Smooth muscle cell (in vitro differentiated cells): ENCODE measurements at regions not wholly inside any gene's neighbourhood (a gene's known extent, or its start where the extent isn't known, plus 50 kb on each side); places are given as distances from the start of the nearest gene placed in this dataset. TPM values are rescaled to one million over a fixed set of nuclear protein-coding genes. Genes with fewer than 3 reads are reported as not detected.

Experiments used
- DNase-seq: peaks from one replicate; lab custom pipeline; 2025; ENCODE audit not compliant: unreplicated experiment; lab: John Stamatoyannopoulos, UW
- H2AFZ ChIP-seq: fragments of 200-600 bp; sonication (generic); 2 replicates; pipeline ENCODE4 v1.6.0; 2016; ENCODE audit warnings: antibody characterized with exemption, low read depth, mild to moderate bottlenecking
- H3F3A ChIP-seq: fragments of 200-600 bp; sonication (generic); 2 replicates; pipeline ENCODE4 v1.6.0; 2017; ENCODE audit warnings: antibody characterized with exemption, low read depth
- H3K27ac ChIP-seq: fragments of 200-600 bp; sonication (generic); 2 replicates; pipeline ENCODE4 v1.5.1; 2016; ENCODE audit warnings: low read depth, mild to moderate bottlenecking
- H3K27me3 ChIP-seq: fragments of 200-600 bp; sonication (generic); 2 replicates; pipeline ENCODE4 v1.6.1; 2016; ENCODE audit warnings: low read depth, mild to moderate bottlenecking
- H3K36me3 ChIP-seq: fragments of 200-600 bp; sonication (generic); 2 replicates; pipeline ENCODE4 v1.5.1; 2016; ENCODE audit warnings: low read depth
- H3K4me1 ChIP-seq: fragments of 200-600 bp; sonication (generic); 2 replicates; pipeline ENCODE4 v1.5.1; 2016; ENCODE audit warnings: low read depth
- H3K4me2 ChIP-seq: fragments of 200-600 bp; sonication (generic); 2 replicates; pipeline ENCODE4 v1.6.0; 2016; ENCODE audit warnings: mild to moderate bottlenecking
- H3K4me3 ChIP-seq: fragments of 200-600 bp; sonication (generic); 2 replicates; pipeline ENCODE4 v1.5.1; 2016; ENCODE audit warnings: mild to moderate bottlenecking
- H3K79me2 ChIP-seq: fragments of 200-600 bp; sonication (generic); 2 replicates; pipeline ENCODE4 v1.6.0; 2016; ENCODE audit warnings: low read depth, mild to moderate bottlenecking
- H3K9ac ChIP-seq: fragments of 200-600 bp; sonication (generic); 2 replicates; pipeline ENCODE4 v1.6.0; 2016; ENCODE audit warnings: low read depth
- H3K9me3 ChIP-seq: fragments of 200-600 bp; sonication (generic); replicated peaks from 2 replicates; pipeline ENCODE4 v1.5.1; 2016; ENCODE audit warnings: low read depth
- H4K20me1 ChIP-seq: fragments of 200-600 bp; sonication (generic); 2 replicates; pipeline ENCODE4 v1.6.0; 2016; ENCODE audit warnings: low read depth
- WGBS: methylation state at CpG from one replicate; pipeline ENCODE4 v1.1.7; 2016; ENCODE audit warnings: low lambda C conversion rate; 5-methylcytosine and 5-hydroxymethylcytosine counted together
- small RNA-seq: library from RNA; depleted of rRNA; stranded (forward); fragments of <200 nt; gene quantifications from one replicate; pipeline ENCODE3, GENCODE V24; 2014
- TF ChIP-seq, protein P1 (sequence below): fragments of 200-600 bp; sonication (generic); IDR thresholded peaks from 2 replicates; pipeline ENCODE4 v1.5.1; 2017; ENCODE audit warnings: borderline replicate concordance, mild to moderate bottlenecking, antibody characterized with exemption; ENCODE audit not compliant: insufficient read depth, poor library complexity, severe bottlenecking

- 24% methylated on average over 4 of the region's 4 CpGs for WGBS
- no peaks in the 10 kb centered on the region for H3K27me3 ChIP-seq
- H3K9ac ChIP-seq, result no peak overlapping the region
- H3K27ac ChIP-seq, result no peak overlapping the region
- no peaks in the 10 kb centered on the region for H3F3A ChIP-seq
- H3K36me3 ChIP-seq, result no peaks in the 10 kb centered on the region
- no peak overlapping the region for H3K4me3 ChIP-seq
- H3K9me3 ChIP-seq, result no peaks in the 10 kb centered on the region
- H2AFZ ChIP-seq, result no peak overlapping the region
- H3K79me2 ChIP-seq, result no peaks in the 10 kb centered on the region
- TF ChIP-seq, protein P1, sequence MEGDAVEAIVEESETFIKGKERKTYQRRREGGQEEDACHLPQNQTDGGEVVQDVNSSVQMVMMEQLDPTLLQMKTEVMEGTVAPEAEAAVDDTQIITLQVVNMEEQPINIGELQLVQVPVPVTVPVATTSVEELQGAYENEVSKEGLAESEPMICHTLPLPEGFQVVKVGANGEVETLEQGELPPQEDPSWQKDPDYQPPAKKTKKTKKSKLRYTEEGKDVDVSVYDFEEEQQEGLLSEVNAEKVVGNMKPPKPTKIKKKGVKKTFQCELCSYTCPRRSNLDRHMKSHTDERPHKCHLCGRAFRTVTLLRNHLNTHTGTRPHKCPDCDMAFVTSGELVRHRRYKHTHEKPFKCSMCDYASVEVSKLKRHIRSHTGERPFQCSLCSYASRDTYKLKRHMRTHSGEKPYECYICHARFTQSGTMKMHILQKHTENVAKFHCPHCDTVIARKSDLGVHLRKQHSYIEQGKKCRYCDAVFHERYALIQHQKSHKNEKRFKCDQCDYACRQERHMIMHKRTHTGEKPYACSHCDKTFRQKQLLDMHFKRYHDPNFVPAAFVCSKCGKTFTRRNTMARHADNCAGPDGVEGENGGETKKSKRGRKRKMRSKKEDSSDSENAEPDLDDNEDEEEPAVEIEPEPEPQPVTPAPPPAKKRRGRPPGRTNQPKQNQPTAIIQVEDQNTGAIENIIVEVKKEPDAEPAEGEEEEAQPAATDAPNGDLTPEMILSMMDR, result no peak
- no peaks in the 10 kb centered on the region for H3K4me1 ChIP-seq
- H3K4me2 ChIP-seq, result no peak overlapping the region
- H4K20me1 ChIP-seq, result no peaks in the 10 kb centered on the region
- DNase-seq, result no peak
Measured at GRCh38 chr15:98597666-98598065, 50.7 kb upstream of the IGF1R start.

Small RNA genes lying in the stretch of these regions (small RNA-seq; reads per million reads assigned to genes)
- gene AC022523.2, result not detected
- gene RF00026, result not detected
- not detected for gene RNU6-1186P
